ENCODE measurements at regions not wholly inside any gene's neighbourhood (a gene's known extent, or its start where the extent isn't known, plus 50 kb on each side); places are given as distances from the start of the nearest gene placed in this dataset.

- DNase-seq (ENCODE audit: low read depth in 3 of 3): no peak
These were observed 654.2 kb upstream of the PKDCC start for GRCh38 chr2:41393621-41394020.

GRCh38 chr2:41394541-41394940 lies 653.3 kb upstream of the PKDCC start:
- DNase-seq (ENCODE audit: low read depth in 3 of 3): no peak

DNA sequence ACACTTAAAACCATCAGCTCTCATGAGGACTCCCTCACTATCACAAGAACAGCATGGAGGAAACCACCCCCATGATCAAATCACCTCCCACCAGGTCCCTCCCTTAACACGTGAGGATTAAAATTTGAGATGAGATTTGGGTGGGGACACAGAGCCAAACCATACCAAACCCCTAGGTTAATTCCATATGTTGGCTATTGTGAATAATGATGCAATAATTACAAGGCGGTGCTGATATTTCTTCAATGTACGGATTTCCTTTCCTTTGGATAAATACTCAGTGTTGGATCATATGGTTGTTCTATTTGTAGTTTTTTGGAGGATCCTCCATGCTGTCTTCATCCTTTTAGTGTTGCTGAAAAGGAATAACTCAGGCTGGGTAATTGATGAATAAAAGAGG lies 652.1 kb upstream of the PKDCC start:
- no peak for DNase-seq (ENCODE audit: low read depth in 3 of 3)

GRCh38 chr2:41399437-41400087 lies 648.3 kb upstream of the PKDCC start:
- DNase-seq (ENCODE audit: low read depth in 3 of 3): no peak

DNA sequence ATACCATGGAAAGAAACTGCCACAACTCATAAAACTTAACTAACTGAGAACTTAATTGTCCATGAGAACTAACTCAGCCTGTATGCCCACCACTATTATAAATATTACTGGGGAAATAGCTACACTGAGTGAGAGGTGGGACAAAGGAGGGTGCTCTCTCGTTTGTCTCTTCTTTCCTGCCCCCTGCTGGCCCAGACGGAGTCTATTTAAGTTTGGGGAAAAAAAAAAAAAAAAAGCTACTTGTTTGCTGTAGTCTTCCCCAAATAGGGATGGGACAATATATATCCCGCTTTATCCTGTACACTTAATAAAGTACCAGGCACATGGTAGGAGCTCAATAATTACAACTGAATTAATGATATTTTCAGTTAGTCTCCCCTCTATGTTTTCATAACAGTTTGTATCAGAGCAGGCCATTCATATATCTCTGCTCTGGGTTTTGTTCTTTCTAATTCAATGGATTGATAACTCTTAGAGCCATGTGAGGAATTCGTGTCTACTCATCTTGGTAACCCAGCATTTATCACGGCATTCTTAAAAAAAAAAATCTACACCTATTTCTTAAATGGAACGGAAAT lies 647.6 kb upstream of the PKDCC start:
- no peak for DNase-seq (ENCODE audit: low read depth in 3 of 3)

DNA sequence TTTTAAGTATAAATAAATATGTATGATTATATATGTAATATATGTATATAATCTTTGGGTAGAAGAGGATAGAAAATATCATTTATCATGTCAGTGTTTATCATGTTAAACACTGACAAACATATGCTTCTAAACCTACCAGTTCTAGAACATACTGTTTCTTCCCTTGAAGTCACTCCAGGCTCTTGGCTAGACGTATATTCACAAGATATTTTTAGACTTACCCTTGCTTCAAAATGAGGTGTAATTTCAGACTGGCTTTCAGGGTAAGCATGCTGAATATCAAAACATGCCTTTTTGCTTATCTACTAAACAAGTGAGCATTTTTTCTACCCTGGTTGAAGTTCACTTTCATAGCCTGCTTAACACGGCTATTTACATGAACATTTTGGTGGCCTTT lies 642.4 kb upstream of the PKDCC start:
- DNase-seq (ENCODE audit: low read depth in 3 of 3): no peak

GRCh38 chr2:41409328-41409727 lies 638.5 kb upstream of the PKDCC start:
- no peak for DNase-seq (ENCODE audit: low read depth in 3 of 3)

GRCh38 chr2:41410011-41410410 lies 637.8 kb upstream of the PKDCC start:
- no peak for DNase-seq (ENCODE audit: low read depth in 3 of 3)

- no peak for DNase-seq (ENCODE audit: low read depth in 3 of 3)
These were observed 633.9 kb upstream of the PKDCC start for GRCh38 chr2:41413813-41414485.

- no peak for DNase-seq (ENCODE audit: low read depth in 3 of 3)
These were observed 633.2 kb upstream of the PKDCC start for GRCh38 chr2:41414486-41415230.

GRCh38 chr2:41417511-41417910 lies 630.3 kb upstream of the PKDCC start:
- no peak for DNase-seq (ENCODE audit: low read depth in 3 of 3)

DNA sequence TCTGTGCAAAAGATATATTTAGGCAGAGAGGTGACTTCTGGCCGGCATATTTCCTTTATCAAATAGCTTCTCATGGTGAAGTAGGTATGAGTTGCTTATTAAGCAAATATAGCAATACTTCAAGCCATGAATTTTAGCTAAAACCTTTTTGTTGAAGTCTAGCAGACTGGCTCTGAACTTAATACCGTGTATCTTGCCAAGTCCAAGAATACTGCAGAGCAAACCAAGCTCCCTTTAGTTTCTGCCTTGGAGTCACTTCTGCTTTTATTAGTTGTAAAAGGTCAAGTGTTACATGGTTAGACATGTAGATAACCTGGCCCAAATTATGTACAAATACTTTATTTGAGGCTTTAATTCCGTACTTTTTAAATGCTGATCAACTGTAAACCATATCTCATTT lies 627.6 kb upstream of the PKDCC start:
- no peak for DNase-seq (ENCODE audit: low read depth in 3 of 3)

DNA sequence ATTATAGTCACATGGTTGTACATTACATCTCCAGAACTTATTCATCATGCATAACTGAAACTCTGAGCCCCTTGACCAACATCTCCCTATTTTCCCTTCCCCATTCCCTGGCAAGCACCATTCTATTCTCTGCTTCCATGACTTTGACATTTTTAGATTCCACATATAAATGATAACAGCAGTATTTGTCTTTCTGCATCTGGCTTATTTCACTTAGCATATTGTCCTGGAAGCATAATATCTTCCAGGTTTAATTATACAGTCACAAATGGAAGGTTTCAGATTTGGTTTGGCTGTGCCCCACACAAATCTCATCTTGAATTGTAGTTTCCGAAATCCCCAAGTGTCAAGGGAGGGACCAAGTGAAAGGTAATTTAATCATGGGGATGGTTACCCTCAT lies 626.9 kb upstream of the PKDCC start:
- DNase-seq (ENCODE audit: low read depth in 3 of 3): no peak

GRCh38 chr2:41431756-41432155 lies 616.1 kb upstream of the PKDCC start:
- DNase-seq (ENCODE audit: low read depth in 3 of 3): no peak

DNA sequence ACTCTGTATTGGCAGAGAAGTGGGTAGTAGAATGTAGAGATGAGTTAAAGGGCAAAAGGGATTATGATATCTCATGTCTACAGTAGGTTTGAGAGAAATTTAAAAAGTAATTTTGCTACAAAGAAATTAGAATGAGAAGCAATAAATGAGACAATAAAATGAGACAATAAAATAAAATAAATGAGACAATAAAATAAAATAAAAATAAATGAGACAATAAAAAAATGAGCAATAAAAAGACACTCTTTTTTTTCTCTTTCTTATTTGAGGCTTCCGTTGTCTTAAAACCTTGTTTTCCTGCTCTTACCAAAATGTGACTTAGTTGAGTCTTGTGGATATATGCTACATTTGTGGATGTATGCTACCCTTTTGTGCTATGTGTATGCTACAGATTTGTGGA lies 615.4 kb upstream of the PKDCC start:
- no peak for DNase-seq (ENCODE audit: low read depth in 3 of 3)

DNA sequence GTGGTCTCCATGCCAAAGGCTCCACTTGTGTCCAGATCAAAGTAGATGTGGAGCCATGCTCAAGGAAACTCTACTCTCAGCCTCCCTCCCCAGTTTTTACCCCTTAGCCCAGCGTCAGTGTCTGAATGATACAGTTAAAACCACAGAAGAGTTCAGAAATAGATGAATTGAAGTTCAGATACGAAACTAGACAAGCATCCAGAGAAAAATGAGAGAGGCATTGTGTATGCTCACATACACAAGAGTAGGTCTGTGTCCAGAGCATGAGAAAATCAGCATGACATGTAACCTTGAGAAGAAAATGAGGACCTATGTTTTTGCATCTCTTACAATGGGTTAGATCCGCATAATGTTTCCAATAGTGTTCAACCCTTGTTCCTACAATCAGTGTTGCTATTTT lies 612.8 kb upstream of the PKDCC start:
- no peak for DNase-seq (ENCODE audit: low read depth in 3 of 3)

GRCh38 chr2:41441958-41442357 lies 605.9 kb upstream of the PKDCC start:
- DNase-seq (ENCODE audit: low read depth in 3 of 3): no peak

DNA sequence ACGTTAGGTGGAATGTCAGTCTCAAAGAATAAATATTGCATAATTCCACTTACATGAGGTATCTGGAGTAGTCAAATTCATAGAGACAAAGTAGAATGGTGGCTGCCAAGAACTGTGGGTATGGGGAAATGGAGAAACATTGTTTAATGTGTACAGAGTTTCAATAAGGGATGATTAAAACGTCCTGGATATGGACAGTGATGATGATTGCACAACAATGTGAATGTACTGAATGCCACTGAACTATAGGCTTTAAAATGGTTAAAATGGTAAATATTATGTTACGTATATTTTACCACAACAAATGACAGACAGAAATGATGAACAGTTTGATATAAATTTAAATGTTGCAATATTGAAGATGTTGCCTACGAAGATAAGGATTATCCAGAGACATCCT lies 602.0 kb upstream of the PKDCC start:
- DNase-seq (ENCODE audit: low read depth in 3 of 3): no peak

DNA sequence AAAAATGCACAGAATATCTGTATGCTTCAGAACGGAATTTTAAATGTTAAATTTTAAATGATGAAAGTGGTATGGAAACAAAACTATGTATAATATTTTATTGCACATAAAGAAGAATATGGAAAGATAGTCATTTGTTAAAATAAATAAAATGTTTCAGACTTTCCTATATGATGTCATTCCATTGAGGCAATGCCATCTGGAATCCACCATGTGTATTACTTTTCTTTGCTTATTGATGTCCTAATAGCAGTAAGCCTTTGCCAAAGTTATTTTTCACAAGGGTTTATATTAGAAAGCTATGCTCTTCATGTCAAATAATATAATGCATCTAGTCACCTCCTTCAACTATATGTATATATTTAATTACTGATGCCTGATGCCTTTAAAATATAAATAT lies 601.6 kb upstream of the PKDCC start:
- DNase-seq (ENCODE audit: low read depth in 3 of 3): no peak

DNA sequence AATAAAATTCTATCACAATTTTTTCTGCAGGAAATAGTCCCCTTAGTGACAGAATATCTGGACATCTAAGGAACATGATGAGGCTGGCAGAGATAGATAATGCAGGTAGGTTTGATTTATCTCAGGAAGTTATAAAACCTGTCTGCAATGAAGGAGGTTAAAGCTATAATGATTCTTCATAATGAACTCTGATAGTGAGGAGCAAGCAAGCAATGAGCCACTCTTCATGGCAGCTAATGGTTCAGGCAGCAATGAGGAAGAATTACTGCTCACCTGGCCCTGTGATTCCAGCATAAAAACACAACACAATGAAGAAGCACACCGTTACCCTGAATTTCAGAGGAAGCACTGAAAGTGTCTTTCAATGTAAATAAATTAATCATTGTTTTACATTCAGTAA lies 599.6 kb upstream of the PKDCC start:
- no peak for DNase-seq (ENCODE audit: low read depth in 3 of 3)

- DNase-seq (ENCODE audit: low read depth in 3 of 3): no peak
These were observed 590.8 kb upstream of the PKDCC start for GRCh38 chr2:41457026-41457425.

DNA sequence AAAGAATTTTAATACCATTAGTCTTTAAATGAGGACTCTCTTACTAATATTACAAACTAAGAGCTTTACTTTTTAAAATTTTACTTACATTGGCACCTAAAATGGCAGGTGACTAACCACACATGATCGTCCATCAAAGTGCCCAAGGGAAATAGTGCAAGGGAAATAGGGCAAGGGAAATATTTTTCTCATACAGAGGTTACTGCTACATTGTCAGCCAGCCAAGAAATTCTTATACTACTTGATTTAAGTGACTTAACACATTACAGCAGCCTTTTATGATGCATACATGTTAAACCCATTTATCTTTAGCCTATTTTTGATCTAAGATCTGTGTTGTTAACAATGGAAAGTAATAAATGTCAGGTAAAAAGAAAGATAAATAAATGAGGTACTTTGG lies 587.2 kb upstream of the PKDCC start:
- no peak for DNase-seq (ENCODE audit: low read depth in 3 of 3)

- DNase-seq (ENCODE audit: low read depth in 3 of 3): no peak
These were observed 583.4 kb upstream of the PKDCC start for GRCh38 chr2:41464395-41464794.

Measured in stimulated activated CD4-positive, alpha-beta T cell treated with anti-CD3 and anti-CD28 coated beads, TNF-alpha, amount 100 ng/mL, for 4 hours (primary cell).